Sigmoid colon (tissue), 6 donors: ENCODE measurements at regions not wholly inside any gene's neighbourhood (a gene's known extent, or its start where the extent isn't known, plus 50 kb on each side); places are given as distances from the start of the nearest gene placed in this dataset.
"Not testable (repeated sequence)": the region's sequence is repeated elsewhere in the genome, so short reads cannot be mapped to it uniquely, and the experiment has no call there.

ENCODE experiments used
- DNase-seq: peaks from one replicate; pipeline ENCODE4 v3.0.0-alpha.2; 2019
- H3K27ac ChIP-seq, 4 donors: fragments of 200-600 bp; sonication (generic); one replicate each; pipeline ENCODE4 v1.5.1; 2016 to 2019; ENCODE audit warnings: mild to moderate bottlenecking in 1 of 4
- H3K27me3 ChIP-seq, 3 donors: fragments of 200-600 bp; sonication (generic); one replicate each; pipeline ENCODE4 v1.5.1; 2019; ENCODE audit warnings: mild to moderate bottlenecking in 1 of 3
- H3K36me3 ChIP-seq, 4 donors: fragments of 200-600 bp; sonication (generic); one replicate each; pipeline ENCODE4 v1.5.1; 2016 to 2019
- H3K4me1 ChIP-seq, 4 donors: fragments of 200-600 bp; sonication (generic); one replicate each; pipeline ENCODE4 v1.5.1; 2017 to 2019
- H3K4me3 ChIP-seq, 4 donors: fragments of 200-600 bp; sonication (generic); one replicate each; pipeline ENCODE4 v1.5.1; 2017 to 2019; ENCODE audit warnings: mild to moderate bottlenecking in 2 of 4, moderate library complexity in 1 of 4
- H3K9me3 ChIP-seq, 4 donors: fragments of 200-600 bp in 3 of 4; sonication (generic) in 3 of 4; one replicate each; pipeline versions ENCODE4 v1.5.1 to v1.6.1; 2013 to 2019
- EP300 ChIP-seq, 4 donors: sonication (generic); formaldehyde crosslinking; IDR thresholded peaks; one replicate each; pipeline ENCODE4 v1.6.1; 2017; ENCODE audit warnings: antibody characterized with exemption in 4 of 4
- POLR2A ChIP-seq, 2 donors: fragments of 450-650 bp; IDR thresholded peaks; one replicate each; pipeline ENCODE4 v1.6.1; 2016; ENCODE audit warnings: antibody characterized with exemption in 2 of 2, mild to moderate bottlenecking in 2 of 2, moderate library complexity in 2 of 2
- POLR2AphosphoS5 ChIP-seq, 4 donors: sonication (generic); formaldehyde crosslinking; IDR thresholded peaks; one replicate each; pipeline ENCODE4 v1.6.1; 2017; ENCODE audit warnings: antibody characterized with exemption in 4 of 4
- WGBS, 2 donors: extraction: QIAGEN DNeasy Blood & Tissue Kit; methylation state at CpG; one replicate each; pipeline ENCODE4 v1.1.7; 2013; 5-methylcytosine and 5-hydroxymethylcytosine counted together
- intact Hi-C: fragments of 100-400 bp; cut with DNase I; formaldehyde crosslinking; loops from one replicate; pipeline ENCODE4 v1.15.1; 2023
- TF ChIP-seq, protein P1 (sequence below), 4 experiments: fragments of 450-650 bp in 3 of 4; fragments of 200-600 bp in 1 of 4; IDR thresholded peaks; one replicate each; pipeline ENCODE4 v1.5.1; 2016 to 2019; ENCODE audit warnings: antibody characterized with exemption in 4 of 4, mild to moderate bottlenecking in 3 of 4, moderate library complexity in 2 of 4
- donor health status: healthy with polysubstance abuse.
- donor health status: healthy.

DNA sequence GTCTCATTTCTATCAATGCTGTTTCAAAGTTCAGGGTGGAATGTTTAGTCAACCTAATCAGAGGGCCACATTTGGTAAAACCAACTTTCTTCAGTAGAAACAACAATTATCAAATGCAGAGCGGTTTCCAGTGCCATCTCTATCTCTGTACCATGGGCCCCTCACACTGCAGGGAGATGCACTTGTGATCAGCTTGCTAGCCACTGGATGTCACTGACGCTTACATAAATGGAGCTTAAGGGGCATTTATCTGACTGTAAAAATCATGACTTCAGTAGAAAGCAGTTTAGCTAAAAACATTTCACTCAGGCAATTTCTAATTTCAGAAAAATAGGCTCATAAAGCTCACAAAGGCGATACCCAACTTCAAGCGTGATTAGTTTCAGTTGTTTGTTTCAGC is 678.0 kb downstream of the ZEB2 start:
- H3K27ac ChIP-seq, result no peak overlapping the region
- 80 to 84% methylated on average over 4 of the region's 4 CpGs for WGBS, 2 donors
- intact Hi-C loops, result no loop called here
- peaks cover 0 to 2% (median 0%) of the 10 kb centered on the region in 4 donors for H3K9me3 ChIP-seq
- no peaks in the 10 kb centered on the region for H3K36me3 ChIP-seq
- H3K4me3 ChIP-seq, result no peak overlapping the region
- no peaks in the 10 kb centered on the region for H3K4me1 ChIP-seq
- TF ChIP-seq POLR2A (IDR thresholded peaks at IDR 0.05) (no peak), EP300 (IDR thresholded peaks at IDR 0.05) (no peak), POLR2AphosphoS5 (IDR thresholded peaks at IDR 0.05) (no peak)
- TF ChIP-seq, protein P1, sequence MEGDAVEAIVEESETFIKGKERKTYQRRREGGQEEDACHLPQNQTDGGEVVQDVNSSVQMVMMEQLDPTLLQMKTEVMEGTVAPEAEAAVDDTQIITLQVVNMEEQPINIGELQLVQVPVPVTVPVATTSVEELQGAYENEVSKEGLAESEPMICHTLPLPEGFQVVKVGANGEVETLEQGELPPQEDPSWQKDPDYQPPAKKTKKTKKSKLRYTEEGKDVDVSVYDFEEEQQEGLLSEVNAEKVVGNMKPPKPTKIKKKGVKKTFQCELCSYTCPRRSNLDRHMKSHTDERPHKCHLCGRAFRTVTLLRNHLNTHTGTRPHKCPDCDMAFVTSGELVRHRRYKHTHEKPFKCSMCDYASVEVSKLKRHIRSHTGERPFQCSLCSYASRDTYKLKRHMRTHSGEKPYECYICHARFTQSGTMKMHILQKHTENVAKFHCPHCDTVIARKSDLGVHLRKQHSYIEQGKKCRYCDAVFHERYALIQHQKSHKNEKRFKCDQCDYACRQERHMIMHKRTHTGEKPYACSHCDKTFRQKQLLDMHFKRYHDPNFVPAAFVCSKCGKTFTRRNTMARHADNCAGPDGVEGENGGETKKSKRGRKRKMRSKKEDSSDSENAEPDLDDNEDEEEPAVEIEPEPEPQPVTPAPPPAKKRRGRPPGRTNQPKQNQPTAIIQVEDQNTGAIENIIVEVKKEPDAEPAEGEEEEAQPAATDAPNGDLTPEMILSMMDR (IDR thresholded peaks at IDR 0.05), result no peak
- DNase-seq, result no peak
- H3K27me3 ChIP-seq, result no peaks in the 10 kb centered on the region

DNA sequence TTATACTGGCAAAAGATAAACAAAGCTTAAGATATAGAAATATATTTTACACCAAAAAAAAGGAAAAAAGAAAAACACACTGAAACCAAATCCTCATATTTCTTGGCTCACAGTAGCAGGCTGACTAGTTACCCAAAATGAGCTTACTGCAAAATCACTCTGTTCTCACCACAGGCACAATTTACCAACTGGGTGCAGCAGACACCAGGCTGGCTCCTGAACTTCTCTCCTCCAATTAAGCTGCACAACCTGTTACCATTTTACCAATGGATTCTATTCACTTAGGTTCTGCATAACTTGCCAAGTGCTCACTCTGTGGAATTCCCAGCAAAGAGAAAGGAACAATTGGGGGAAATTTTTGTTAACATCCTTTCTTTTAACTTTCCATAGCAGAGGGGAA is 679.3 kb downstream of the ZEB2 start:
- Histone ChIP-seq H3K27ac (no peak overlapping the region), H3K36me3 (no peaks in the 10 kb centered on the region), H3K4me3 (no peak overlapping the region), H3K27me3 (no peaks in the 10 kb centered on the region), H3K9me3 (peaks cover 0 to 2% (median 0%) of the 10 kb centered on the region in 4 donors), H3K4me1 (no peaks in the 10 kb centered on the region)
- DNase-seq, result no peak
- intact Hi-C loops, result no loop called here
- no peak for TF ChIP-seq POLR2AphosphoS5 (IDR thresholded peaks at IDR 0.05)
- TF ChIP-seq, protein P1 (IDR thresholded peaks at IDR 0.05), result no peak
- TF ChIP-seq EP300 (IDR thresholded peaks at IDR 0.05), result no peak
- TF ChIP-seq POLR2A (IDR thresholded peaks at IDR 0.05), result no peak

DNA sequence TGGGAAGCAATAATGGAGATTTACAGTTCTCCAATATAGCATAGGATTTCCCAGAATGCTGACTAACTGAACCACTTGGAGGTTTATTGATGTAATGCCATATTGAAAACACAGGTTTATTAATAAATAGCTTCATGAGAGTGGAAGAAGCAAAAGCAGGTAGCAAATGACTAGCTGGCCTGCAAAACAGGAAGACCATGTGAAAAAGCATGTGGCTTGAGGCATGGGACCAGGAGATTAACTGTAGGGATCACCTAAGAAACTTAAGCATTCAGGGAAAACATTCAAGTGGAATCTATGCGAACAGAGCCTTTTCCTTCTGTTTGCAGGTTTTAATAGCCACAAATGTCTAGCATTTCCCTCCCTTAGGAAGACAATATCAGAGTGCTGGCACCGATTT is 679.7 kb downstream of the ZEB2 start:
- no peaks in the 10 kb centered on the region for H3K4me1 ChIP-seq
- H3K27ac ChIP-seq, result no peak overlapping the region
- WGBS, 2 donors, result 71 to 95% methylated on average over 2 of the region's 2 CpGs
- DNase-seq, result no peak
- TF ChIP-seq, protein P1 (IDR thresholded peaks at IDR 0.05), result no peak
- no peak for TF ChIP-seq EP300 (IDR thresholded peaks at IDR 0.05)
- TF ChIP-seq POLR2AphosphoS5 (IDR thresholded peaks at IDR 0.05), result no peak
- TF ChIP-seq POLR2A (IDR thresholded peaks at IDR 0.05), result no peak
- H3K36me3 ChIP-seq, result no peaks in the 10 kb centered on the region
- H3K27me3 ChIP-seq, result no peaks in the 10 kb centered on the region
- H3K4me3 ChIP-seq, result no peak overlapping the region
- peaks cover 0 to 2% (median 0%) of the 10 kb centered on the region in 4 donors for H3K9me3 ChIP-seq
- intact Hi-C loops, result no loop called here

DNA sequence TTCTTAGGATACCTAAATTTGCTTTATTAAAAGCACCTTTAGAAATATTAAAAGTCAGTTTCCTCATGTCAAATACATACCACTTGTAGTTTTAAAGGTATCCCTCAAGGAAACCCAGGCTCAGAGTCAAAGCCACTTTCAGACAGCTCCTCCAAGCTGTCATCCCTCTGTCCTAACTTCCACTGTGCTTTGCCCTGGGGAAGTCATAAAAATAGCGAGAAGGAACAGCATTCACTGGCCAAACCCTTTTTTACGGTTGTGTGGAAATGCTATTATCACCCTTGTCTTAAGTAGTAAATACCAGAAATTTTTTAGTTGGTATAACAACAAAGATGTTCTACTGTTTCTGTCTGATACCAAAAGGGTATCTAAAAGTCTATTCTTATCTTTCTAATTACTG is 680.5 kb downstream of the ZEB2 start:
- WGBS, 2 donors, result 18 to 65% methylated on average over 2 of the region's 2 CpGs
- Histone ChIP-seq H3K36me3 (no peaks in the 10 kb centered on the region), H3K9me3 (peaks cover 0 to 2% (median 0%) of the 10 kb centered on the region in 4 donors), H3K27me3 (no peaks in the 10 kb centered on the region), H3K27ac (no peak overlapping the region), H3K4me1 (no peaks in the 10 kb centered on the region), H3K4me3 (no peak overlapping the region)
- TF ChIP-seq, protein P1 (IDR thresholded peaks at IDR 0.05), result no peak
- TF ChIP-seq POLR2AphosphoS5 (IDR thresholded peaks at IDR 0.05) (no peak), POLR2A (IDR thresholded peaks at IDR 0.05) (no peak), EP300 (IDR thresholded peaks at IDR 0.05) (no peak)
- intact Hi-C loops, result no loop called here
- no peak for DNase-seq

DNA sequence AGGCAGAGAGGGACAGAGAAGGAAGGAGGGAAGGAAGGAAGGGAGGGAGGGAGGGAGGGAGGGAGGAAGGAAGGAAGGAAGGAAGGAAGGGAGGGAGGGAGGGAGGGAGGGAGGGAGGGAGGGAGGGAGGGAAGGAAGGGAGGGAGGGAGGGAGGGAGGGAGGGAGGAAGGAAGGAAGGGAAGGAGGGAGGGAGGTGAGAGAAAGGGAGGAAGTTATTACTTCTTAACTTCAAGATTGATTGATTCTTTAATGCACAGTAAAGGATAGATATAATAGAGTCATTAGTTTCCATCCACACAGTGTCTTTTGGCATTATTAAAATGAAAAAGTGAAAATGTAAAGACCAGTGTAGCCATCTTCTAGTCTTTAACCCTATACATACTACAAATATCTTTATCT is 682.9 kb downstream of the ZEB2 start:
- H3K27ac ChIP-seq, H3K9me3 ChIP-seq, H3K4me1 ChIP-seq, H3K36me3 ChIP-seq, intact Hi-C loops, H3K4me3 ChIP-seq, DNase-seq, H3K27me3 ChIP-seq: not testable (repeated sequence)
